Activated CD8-positive, alpha-beta T cell treated with anti-CD3 and anti-CD28 coated beads, Interleukin-2, amount 10 ng/mL, durations not matched to agents 7 days and 5 days (primary cell): ENCODE measurements at regions not wholly inside any gene's neighbourhood (a gene's known extent, or its start where the extent isn't known, plus 50 kb on each side); places are given as distances from the start of the nearest gene placed in this dataset.

Experiments used
- ATAC-seq: fragments of 150-1000 bp; cut with Tn5 transposase; one replicate; pipeline ENCODE4 v1.10.0; 2021; ENCODE audit warnings: moderate library complexity
- CTCF ChIA-PET: fragments of 350-600 bp; sonication (Branson Sonifier 250); formaldehyde crosslinking; loops from one replicate; lab custom pipeline; 2021; ENCODE audit warnings: antibody characterized with exemption; lab: Charles Lee
- POLR2A ChIA-PET: fragments of 350-600 bp; sonication (Branson Sonifier 250); formaldehyde crosslinking; loops from one replicate; lab custom pipeline; 2021; ENCODE audit warnings: antibody characterized with exemption; lab: Charles Lee
- DNase-seq: peaks from one replicate; pipeline ENCODE4 v3.0.0-alpha.2; 2020
- H3K27ac Mint-ChIP-seq: one replicate; pipeline ENCODE4 v1.8.0; 2021; ENCODE audit warnings: mild to moderate bottlenecking, mixed read lengths
- H3K27me3 Mint-ChIP-seq: one replicate; pipeline ENCODE4 v1.8.0; 2021; ENCODE audit warnings: low read depth, mixed read lengths
- H3K36me3 Mint-ChIP-seq: one replicate; pipeline ENCODE4 v1.8.0; 2021; ENCODE audit warnings: low read depth, mixed read lengths
- H3K4me1 Mint-ChIP-seq: one replicate; pipeline ENCODE4 v1.8.0; 2021; ENCODE audit warnings: low read depth, mixed read lengths
- H3K4me3 Mint-ChIP-seq: one replicate; pipeline ENCODE4 v1.8.0; 2021; ENCODE audit warnings: mild to moderate bottlenecking, mixed read lengths
- H3K9me3 Mint-ChIP-seq: one replicate; pipeline ENCODE4 v1.8.0; 2022; ENCODE audit warnings: mixed read lengths; ENCODE audit not compliant: insufficient read depth

- Mint-ChIP-seq H3K36me3 (no peaks in the 10 kb centered on the region), H3K9me3 (no peaks in the 10 kb centered on the region), H3K27ac (no peak overlapping the region), H3K27me3 (peaks cover 23% of the 10 kb centered on the region), H3K4me1 (peaks cover 6% of the 10 kb centered on the region), H3K4me3 (no peak overlapping the region)
- DNase-seq (no peak), ATAC-seq (no peak)
- POLR2A ChIA-PET: no interaction called here
- CTCF ChIA-PET: interaction anchor here (0.6 kb wide), 1 partner anchor 42 kb away, joined by 3 read pairs; no protein-coding TSS in a partner anchor
Measured at GRCh38 chr1:201750120-201750519, 78.8 kb upstream of the IPO9 start.

GRCh38 chr1:201750934-201751333 is 78.0 kb upstream of the IPO9 start:
- no peaks in the 10 kb centered on the region for H3K36me3 Mint-ChIP-seq

GRCh38 chr1:201751872-201752271 is 77.1 kb upstream of the IPO9 start:
- Mint-ChIP-seq H3K4me3 (no peak overlapping the region), H3K36me3 (no peaks in the 10 kb centered on the region), H3K27ac (no peak overlapping the region), H3K4me1 (peaks cover 6% of the 10 kb centered on the region), H3K9me3 (no peaks in the 10 kb centered on the region), H3K27me3 (peaks cover 31% of the 10 kb centered on the region)
- DNase-seq: no peak
- ChIA-PET POLR2A (no interaction called here), CTCF (interaction anchor here (1.4 kb wide), 1 partner anchor 12 kb away, joined by 3 read pairs; no protein-coding TSS in a partner anchor)
- ATAC-seq: no peak

More at GRCh38 chr1:201750934-201751333, 78.0 kb upstream of the IPO9 start:
- Mint-ChIP-seq H3K27me3 (peaks cover 25% of the 10 kb centered on the region), H3K9me3 (no peaks in the 10 kb centered on the region), H3K27ac (no peak overlapping the region), H3K4me3 (no peak overlapping the region), H3K4me1 (peaks cover 6% of the 10 kb centered on the region)
- CTCF ChIA-PET: no interaction called here
- POLR2A ChIA-PET: no interaction called here
- ATAC-seq (no peak), DNase-seq (no peak)

- Mint-ChIP-seq H3K27ac (no peak overlapping the region), H3K27me3 (peaks cover 33% of the 10 kb centered on the region), H3K4me1 (peaks cover 9% of the 10 kb centered on the region), H3K4me3 (no peak overlapping the region), H3K9me3 (no peaks in the 10 kb centered on the region), H3K36me3 (no peaks in the 10 kb centered on the region)
- POLR2A ChIA-PET: no interaction called here
- no peak for DNase-seq
- CTCF ChIA-PET: interaction anchor here (1.2 to 1.4 kb wide), 2 partner anchors 11 to 42 kb away, joined by 3 to 6 read pairs; no protein-coding TSS in a partner anchor
- ATAC-seq: no peak
Measured at GRCh38 chr1:201752333-201752732, 76.6 kb upstream of the IPO9 start.

GRCh38 chr1:201753492-201753891 is 75.5 kb upstream of the IPO9 start:
- Mint-ChIP-seq H3K27ac (no peak overlapping the region), H3K4me1 (peaks cover 9% of the 10 kb centered on the region), H3K27me3 (peaks cover 38% of the 10 kb centered on the region), H3K9me3 (no peaks in the 10 kb centered on the region), H3K36me3 (no peaks in the 10 kb centered on the region), H3K4me3 (no peak overlapping the region)
- ChIA-PET CTCF (interaction anchor here (1.2 kb wide), 1 partner anchor 44 kb away, joined by 6 read pairs; no protein-coding TSS in a partner anchor), POLR2A (no interaction called here)
- ATAC-seq: no peak
- no peak for DNase-seq

- CTCF ChIA-PET: no interaction called here
- Mint-ChIP-seq H3K9me3 (no peaks in the 10 kb centered on the region), H3K4me3 (no peak overlapping the region)
Measured at GRCh38 chr1:201754353-201754752, 74.6 kb upstream of the IPO9 start.

GRCh38 chr1:201755200-201755599 is 73.8 kb upstream of the IPO9 start:
- peaks cover 37% of the 10 kb centered on the region for H3K27me3 Mint-ChIP-seq
- POLR2A ChIA-PET: no interaction called here
- CTCF ChIA-PET: no interaction called here
- no peak overlapping the region for H3K27ac Mint-ChIP-seq
- H3K4me1 Mint-ChIP-seq: peaks cover 9% of the 10 kb centered on the region
- H3K9me3 Mint-ChIP-seq: no peaks in the 10 kb centered on the region
- ATAC-seq (no peak), DNase-seq (no peak)
- H3K36me3 Mint-ChIP-seq: no peaks in the 10 kb centered on the region
- no peak overlapping the region for H3K4me3 Mint-ChIP-seq

More at GRCh38 chr1:201754353-201754752, 74.6 kb upstream of the IPO9 start:
- H3K4me1 Mint-ChIP-seq: peaks cover 9% of the 10 kb centered on the region
- H3K27me3 Mint-ChIP-seq: peaks cover 40% of the 10 kb centered on the region
- ATAC-seq (no peak), DNase-seq (no peak)
- H3K36me3 Mint-ChIP-seq: no peaks in the 10 kb centered on the region
- POLR2A ChIA-PET: no interaction called here
- no peak overlapping the region for H3K27ac Mint-ChIP-seq

GRCh38 chr1:201756406-201756805 is 72.6 kb upstream of the IPO9 start:
- Mint-ChIP-seq H3K27ac (no peak overlapping the region), H3K36me3 (no peaks in the 10 kb centered on the region), H3K9me3 (no peaks in the 10 kb centered on the region), H3K4me3 (no peak overlapping the region), H3K4me1 (peaks cover 3% of the 10 kb centered on the region), H3K27me3 (peaks cover 30% of the 10 kb centered on the region)
- CTCF ChIA-PET: interaction anchor here (1.4 kb wide), 1 partner anchor 37 kb away, joined by 3 read pairs; no protein-coding TSS in a partner anchor
- POLR2A ChIA-PET: no interaction called here
- ATAC-seq (no peak), DNase-seq (no peak)

- ChIA-PET POLR2A (no interaction called here), CTCF (no interaction called here)
- no peak overlapping the region for H3K27ac Mint-ChIP-seq
- no peak overlapping the region for H3K4me3 Mint-ChIP-seq
- no peaks in the 10 kb centered on the region for H3K36me3 Mint-ChIP-seq
- no peaks in the 10 kb centered on the region for H3K9me3 Mint-ChIP-seq
- DNase-seq (no peak), ATAC-seq (no peak)
- H3K4me1 Mint-ChIP-seq: peaks cover 3% of the 10 kb centered on the region
- H3K27me3 Mint-ChIP-seq: peaks cover 28% of the 10 kb centered on the region
Measured at GRCh38 chr1:201758499-201759050, 70.4 kb upstream of the IPO9 start.

GRCh38 chr1:201759194-201759815 is 69.7 kb upstream of the IPO9 start:
- ChIA-PET CTCF (no interaction called here), POLR2A (no interaction called here)
- no peak for DNase-seq
- Mint-ChIP-seq H3K4me1 (peaks cover 3% of the 10 kb centered on the region), H3K36me3 (no peaks in the 10 kb centered on the region), H3K9me3 (no peaks in the 10 kb centered on the region), H3K27me3 (peaks cover 26% of the 10 kb centered on the region), H3K27ac (no peak overlapping the region), H3K4me3 (no peak overlapping the region)
- no peak for ATAC-seq

GRCh38 chr1:201760516-201760915 is 68.4 kb upstream of the IPO9 start:
- Mint-ChIP-seq H3K36me3 (no peaks in the 10 kb centered on the region), H3K9me3 (no peaks in the 10 kb centered on the region), H3K4me1 (peaks cover 3% of the 10 kb centered on the region), H3K4me3 (no peak overlapping the region), H3K27ac (no peak overlapping the region), H3K27me3 (peaks cover 22% of the 10 kb centered on the region)
- CTCF ChIA-PET: interaction anchor here (1.3 kb wide), 1 partner anchor 32 kb away, joined by 4 read pairs; no protein-coding TSS in a partner anchor
- ATAC-seq (no peak), DNase-seq (no peak)
- POLR2A ChIA-PET: no interaction called here

GRCh38 chr1:201761178-201761577 is 67.8 kb upstream of the IPO9 start:
- Mint-ChIP-seq H3K4me1 (peaks cover 3% of the 10 kb centered on the region), H3K9me3 (no peaks in the 10 kb centered on the region), H3K27ac (no peak overlapping the region), H3K36me3 (no peaks in the 10 kb centered on the region), H3K27me3 (peaks cover 21% of the 10 kb centered on the region), H3K4me3 (no peak overlapping the region)
- DNase-seq (no peak), ATAC-seq (no peak)
- CTCF ChIA-PET: interaction anchor here (1.3 kb wide), 1 partner anchor 32 kb away, joined by 4 read pairs; no protein-coding TSS in a partner anchor
- POLR2A ChIA-PET: no interaction called here
